Bronchial epithelial cell (primary cell): ENCODE measurements at regions not wholly inside any gene's neighbourhood (a gene's known extent, or its start where the extent isn't known, plus 50 kb on each side); places are given as distances from the start of the nearest gene placed in this dataset.
"Not testable (repeated sequence)": the region's sequence is repeated elsewhere in the genome, so short reads cannot be mapped to it uniquely, and the experiment has no call there.

Source experiments
- DNase-seq: peaks from one replicate; pipeline ENCODE4 v3.0.0-alpha.2; 2010; ENCODE audit warnings: low read depth
- FAIRE-seq: peaks from 2 replicates; lab custom pipeline; 2011; peaks lifted over from hg19 to GRCh38; lab: Jason Lieb, UNC
- H3K27me3 ChIP-seq: 2 replicates; pipeline ENCODE4 v1.5.1; 2011; ENCODE audit warnings: low read length; ENCODE audit not compliant: control insufficient read depth, insufficient read depth
- H3K36me3 ChIP-seq: 2 replicates; pipeline ENCODE4 v1.5.1; 2011; ENCODE audit warnings: low read length; ENCODE audit not compliant: control insufficient read depth, insufficient read depth
- H3K4me3 ChIP-seq: 2 replicates; pipeline ENCODE4 v1.5.1; 2011; ENCODE audit warnings: mild to moderate bottlenecking, low read depth, low read length, control low read depth
- TF ChIP-seq, protein P1 (sequence below): IDR thresholded peaks from 2 replicates; pipeline ENCODE4 v1.5.1; 2011; ENCODE audit warnings: mild to moderate bottlenecking, moderate library complexity, low read length, control low read depth, inconsistent platforms; ENCODE audit not compliant: insufficient read depth, severe bottlenecking

DNA sequence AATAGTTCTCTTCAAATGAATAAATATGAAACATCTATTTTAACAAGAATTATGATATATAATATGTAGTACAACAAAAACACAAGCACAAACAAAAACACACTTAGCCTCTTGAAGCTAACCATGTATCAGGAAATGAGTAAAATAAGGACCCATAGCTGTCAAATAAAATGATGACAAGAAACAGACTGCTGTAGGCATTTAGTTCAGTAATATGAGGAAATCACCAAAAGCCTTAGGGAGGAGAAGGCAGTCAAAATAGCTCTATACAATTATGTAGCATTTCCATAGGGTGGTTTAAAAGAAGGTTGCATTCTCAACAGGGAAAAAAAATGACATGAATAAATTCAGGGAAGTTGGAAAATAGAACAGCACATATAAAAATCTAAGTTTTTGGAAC lies 163.4 kb downstream of the PCDH20 start:
- Histone ChIP-seq H3K4me3 (no peak overlapping the region), H3K36me3 (no peaks in the 10 kb centered on the region), H3K27me3 (no peaks in the 10 kb centered on the region)
- FAIRE-seq (no peak), DNase-seq (no peak)
- TF ChIP-seq, protein P1, sequence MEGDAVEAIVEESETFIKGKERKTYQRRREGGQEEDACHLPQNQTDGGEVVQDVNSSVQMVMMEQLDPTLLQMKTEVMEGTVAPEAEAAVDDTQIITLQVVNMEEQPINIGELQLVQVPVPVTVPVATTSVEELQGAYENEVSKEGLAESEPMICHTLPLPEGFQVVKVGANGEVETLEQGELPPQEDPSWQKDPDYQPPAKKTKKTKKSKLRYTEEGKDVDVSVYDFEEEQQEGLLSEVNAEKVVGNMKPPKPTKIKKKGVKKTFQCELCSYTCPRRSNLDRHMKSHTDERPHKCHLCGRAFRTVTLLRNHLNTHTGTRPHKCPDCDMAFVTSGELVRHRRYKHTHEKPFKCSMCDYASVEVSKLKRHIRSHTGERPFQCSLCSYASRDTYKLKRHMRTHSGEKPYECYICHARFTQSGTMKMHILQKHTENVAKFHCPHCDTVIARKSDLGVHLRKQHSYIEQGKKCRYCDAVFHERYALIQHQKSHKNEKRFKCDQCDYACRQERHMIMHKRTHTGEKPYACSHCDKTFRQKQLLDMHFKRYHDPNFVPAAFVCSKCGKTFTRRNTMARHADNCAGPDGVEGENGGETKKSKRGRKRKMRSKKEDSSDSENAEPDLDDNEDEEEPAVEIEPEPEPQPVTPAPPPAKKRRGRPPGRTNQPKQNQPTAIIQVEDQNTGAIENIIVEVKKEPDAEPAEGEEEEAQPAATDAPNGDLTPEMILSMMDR: no peak

DNA sequence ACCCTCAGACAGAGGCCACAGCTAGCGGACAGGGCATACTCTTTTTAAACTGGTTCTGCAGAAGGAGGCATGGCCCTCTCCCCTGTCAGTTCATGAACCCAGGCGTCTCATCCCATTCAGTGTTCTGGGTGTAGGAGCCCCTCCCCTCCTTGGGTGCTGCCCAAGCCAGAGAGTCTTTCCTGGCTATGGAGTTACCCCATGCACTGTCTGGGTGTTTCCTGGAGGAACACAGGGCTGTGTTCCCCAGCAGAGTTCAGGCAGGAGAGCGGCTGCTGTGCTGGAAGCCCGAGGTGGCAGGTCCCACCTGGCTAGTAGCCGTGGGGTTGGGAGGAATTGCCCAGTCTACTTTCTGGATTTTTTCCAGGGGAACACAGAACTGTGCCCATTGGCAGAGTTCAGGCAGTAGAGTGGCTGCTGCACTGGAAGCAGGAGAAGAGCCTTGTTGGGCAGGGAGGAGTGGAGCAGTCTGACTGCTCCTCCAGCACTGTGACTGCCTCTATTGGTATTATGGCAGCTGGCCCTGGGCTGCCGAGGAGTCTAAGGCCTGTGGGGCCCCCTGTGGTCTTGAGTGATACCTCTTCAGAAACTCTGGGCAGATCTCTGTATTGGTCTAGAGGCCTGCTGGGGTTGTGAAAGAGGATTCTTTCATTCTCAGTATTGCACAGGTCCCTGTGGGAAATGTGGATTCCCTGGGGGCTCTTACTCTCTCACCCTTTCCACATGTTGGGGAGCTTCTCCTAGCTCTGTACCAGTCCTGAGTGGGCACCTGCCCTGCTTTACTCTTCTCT lies 168.3 kb downstream of the PCDH20 start:
- DNase-seq (no peak), FAIRE-seq (no peak)
- TF ChIP-seq, protein P1: no peak
- no peaks in the 10 kb centered on the region for H3K27me3 ChIP-seq
- no peaks in the 10 kb centered on the region for H3K36me3 ChIP-seq
- H3K4me3 ChIP-seq: no peak overlapping the region

DNA sequence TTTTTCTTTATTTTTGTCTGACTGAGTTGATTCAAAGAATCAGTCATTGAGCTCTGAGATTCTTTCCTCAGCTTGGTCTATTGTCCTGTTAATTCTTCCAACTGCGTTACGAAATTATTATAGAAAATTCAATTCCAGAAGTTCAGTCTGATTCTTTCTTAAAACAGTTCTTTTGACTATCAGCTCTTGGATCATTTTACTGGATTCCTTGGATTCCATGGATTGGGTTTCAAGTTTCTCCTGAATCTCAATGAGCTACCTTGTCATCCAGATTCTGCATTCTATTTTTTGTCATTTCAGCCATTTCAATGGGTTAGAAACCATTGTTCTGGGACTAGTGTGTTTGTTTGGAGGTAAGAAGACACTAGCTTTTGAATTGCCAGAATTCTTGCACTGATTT lies 169.3 kb downstream of the PCDH20 start:
- no peak overlapping the region for H3K4me3 ChIP-seq
- FAIRE-seq (no peak), DNase-seq (no peak)
- no peaks in the 10 kb centered on the region for H3K27me3 ChIP-seq
- H3K36me3 ChIP-seq: no peaks in the 10 kb centered on the region
- TF ChIP-seq, protein P1: no peak

DNA sequence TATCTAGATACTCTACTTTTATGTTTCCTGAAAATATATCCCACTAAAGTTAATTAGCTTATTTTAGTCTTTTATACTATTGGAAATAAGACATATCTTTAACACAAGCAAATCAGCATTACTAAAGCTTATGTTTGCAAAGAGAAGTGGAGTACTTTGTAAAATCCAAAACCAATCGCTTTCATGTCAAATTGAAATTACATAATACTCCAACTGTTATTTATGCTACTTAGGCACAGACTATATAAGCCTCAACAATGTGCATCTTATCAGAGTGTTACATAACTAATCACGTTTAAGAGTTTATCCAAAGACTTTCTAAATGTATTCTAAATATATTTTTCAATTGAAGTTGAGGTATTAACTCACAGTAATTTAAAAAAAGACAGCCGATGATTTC lies 200.0 kb downstream of the PCDH20 start:
- TF ChIP-seq, protein P1: no peak
- Histone ChIP-seq H3K36me3 (no peaks in the 10 kb centered on the region), H3K4me3 (no peak overlapping the region), H3K27me3 (no peaks in the 10 kb centered on the region)
- DNase-seq: no peak
- FAIRE-seq: no peak

DNA sequence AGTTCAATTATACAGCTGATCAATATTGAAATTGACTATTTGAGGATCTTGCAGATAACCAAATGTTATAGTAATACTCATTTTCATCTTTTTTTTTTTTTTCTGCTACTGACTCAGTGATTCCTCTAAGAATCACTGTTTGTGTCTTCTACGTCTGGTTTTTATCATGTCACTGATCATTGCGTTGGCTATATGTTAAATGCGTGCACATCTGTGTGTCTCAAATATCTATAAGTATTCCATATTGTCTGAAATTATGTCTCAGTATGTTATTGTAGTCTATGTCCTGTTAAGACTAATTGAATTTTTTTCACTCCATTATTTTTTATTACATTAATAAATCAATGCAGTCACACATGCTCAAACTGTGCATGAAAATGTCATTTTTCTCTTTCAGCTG lies 200.5 kb downstream of the PCDH20 start:
- Histone ChIP-seq H3K27me3 (no peaks in the 10 kb centered on the region), H3K36me3 (no peaks in the 10 kb centered on the region), H3K4me3 (no peak overlapping the region)
- FAIRE-seq: no peak
- TF ChIP-seq, protein P1: no peak
- no peak for DNase-seq

DNA sequence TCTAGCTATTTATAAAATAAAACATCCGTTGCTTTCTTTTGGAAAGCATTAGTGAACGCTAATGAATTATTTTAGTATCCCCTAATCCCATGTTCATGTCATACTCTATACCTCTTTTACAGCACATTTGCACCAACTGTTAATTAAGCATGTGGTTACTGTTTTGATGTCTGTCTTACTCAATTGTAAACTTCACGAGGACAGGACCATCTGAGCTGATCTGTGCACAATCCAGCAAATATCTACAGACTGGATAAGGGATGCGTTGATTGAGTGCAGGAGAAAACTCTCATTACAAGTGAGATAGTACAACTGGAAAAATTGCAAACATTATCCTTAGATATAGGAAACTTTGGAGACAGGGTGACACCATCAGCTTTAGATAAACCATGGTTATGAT lies 201.1 kb downstream of the PCDH20 start:
- Histone ChIP-seq H3K36me3 (no peaks in the 10 kb centered on the region), H3K27me3 (no peaks in the 10 kb centered on the region), H3K4me3 (no peak overlapping the region)
- no peak for FAIRE-seq
- DNase-seq: no peak
- TF ChIP-seq, protein P1: no peak

DNA sequence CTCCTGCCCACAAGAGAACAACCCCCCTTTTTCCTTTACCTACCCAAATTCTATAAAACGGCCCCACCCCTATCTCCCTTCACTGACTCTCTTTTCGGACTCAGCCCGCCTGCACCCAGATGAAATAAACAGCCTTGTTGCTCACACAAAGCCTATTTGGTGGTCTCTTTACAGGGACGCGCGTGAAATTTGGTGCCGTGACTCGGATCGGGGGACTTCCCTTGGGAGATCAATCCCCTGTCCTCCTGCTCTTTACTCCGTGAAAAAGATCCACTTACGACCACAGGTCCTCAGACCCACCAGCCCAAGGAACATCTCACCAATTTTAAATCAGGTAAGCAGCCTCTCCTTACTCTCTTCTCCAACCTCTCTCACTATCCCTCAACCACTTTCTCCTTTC lies 209.8 kb downstream of the PCDH20 start:
- not testable (repeated sequence) for H3K36me3 ChIP-seq, DNase-seq, H3K4me3 ChIP-seq, FAIRE-seq, H3K27me3 ChIP-seq
